ENCODE measurements at regions not wholly inside any gene's neighbourhood (a gene's known extent, or its start where the extent isn't known, plus 50 kb on each side); places are given as distances from the start of the nearest gene placed in this dataset.

DNA sequence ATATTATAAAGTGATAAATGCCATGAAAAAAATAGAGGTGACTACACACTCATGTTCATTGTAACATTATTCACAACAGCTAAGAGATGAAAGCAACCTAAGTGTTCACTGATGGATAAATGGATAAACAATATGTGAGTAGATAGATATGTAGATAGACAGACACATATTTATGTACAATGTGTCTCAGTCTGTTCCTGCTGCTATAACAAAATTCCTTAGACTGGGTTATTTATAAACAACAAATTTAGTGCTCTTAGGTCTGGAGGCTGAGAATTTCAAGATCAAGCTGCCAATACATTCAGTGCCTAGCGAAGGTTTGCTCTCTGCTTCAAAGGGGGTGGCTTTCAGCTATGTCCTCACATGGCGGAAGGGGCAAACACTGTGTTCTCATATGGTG lies 312.5 kb downstream of the ZNF621 start:
- Histone ChIP-seq H3K4me3 (ENCODE audit: low read depth, low read length) (no peak overlapping the region), H3K9me3 (ENCODE audit: severe bottlenecking) (no peaks in the 10 kb centered on the region), H3K36me3 (no peaks in the 10 kb centered on the region), H3K27me3 (ENCODE audit: insufficient read depth, low read depth, severe bottlenecking) (no peaks in the 10 kb centered on the region), H3K27ac (no peak overlapping the region)
- no peak for DNase-seq
- TF ChIP-seq, protein P1, sequence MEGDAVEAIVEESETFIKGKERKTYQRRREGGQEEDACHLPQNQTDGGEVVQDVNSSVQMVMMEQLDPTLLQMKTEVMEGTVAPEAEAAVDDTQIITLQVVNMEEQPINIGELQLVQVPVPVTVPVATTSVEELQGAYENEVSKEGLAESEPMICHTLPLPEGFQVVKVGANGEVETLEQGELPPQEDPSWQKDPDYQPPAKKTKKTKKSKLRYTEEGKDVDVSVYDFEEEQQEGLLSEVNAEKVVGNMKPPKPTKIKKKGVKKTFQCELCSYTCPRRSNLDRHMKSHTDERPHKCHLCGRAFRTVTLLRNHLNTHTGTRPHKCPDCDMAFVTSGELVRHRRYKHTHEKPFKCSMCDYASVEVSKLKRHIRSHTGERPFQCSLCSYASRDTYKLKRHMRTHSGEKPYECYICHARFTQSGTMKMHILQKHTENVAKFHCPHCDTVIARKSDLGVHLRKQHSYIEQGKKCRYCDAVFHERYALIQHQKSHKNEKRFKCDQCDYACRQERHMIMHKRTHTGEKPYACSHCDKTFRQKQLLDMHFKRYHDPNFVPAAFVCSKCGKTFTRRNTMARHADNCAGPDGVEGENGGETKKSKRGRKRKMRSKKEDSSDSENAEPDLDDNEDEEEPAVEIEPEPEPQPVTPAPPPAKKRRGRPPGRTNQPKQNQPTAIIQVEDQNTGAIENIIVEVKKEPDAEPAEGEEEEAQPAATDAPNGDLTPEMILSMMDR (IDR thresholded peaks at IDR 0.05; ENCODE audit: low read depth, low read length): no peak

DNA sequence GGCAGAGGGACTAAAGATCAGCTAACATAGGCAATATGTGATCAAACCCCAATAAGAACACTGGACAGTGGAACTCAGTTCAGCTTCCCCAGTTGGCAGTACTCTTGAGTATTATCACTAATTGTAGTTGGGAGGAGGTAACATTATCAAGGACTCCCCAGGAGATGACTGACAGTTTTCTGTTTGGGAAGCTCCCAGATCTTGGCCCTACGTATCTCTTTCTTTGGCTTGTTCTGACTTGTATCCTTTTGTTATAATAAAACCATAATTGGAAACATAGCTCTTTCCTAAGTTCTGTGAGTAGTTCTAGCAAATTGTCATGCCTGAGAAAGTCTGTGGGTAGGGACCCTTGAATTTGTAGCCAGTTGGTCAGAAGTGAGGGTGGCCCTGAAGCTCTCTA lies 316.4 kb downstream of the ZNF621 start:
- H3K4me3 ChIP-seq (ENCODE audit: low read depth, low read length): no peak overlapping the region
- TF ChIP-seq, protein P1 (IDR thresholded peaks at IDR 0.05; ENCODE audit: low read depth, low read length): no peak
- H3K9me3 ChIP-seq (ENCODE audit: severe bottlenecking): no peaks in the 10 kb centered on the region
- DNase-seq: no peak
- no peaks in the 10 kb centered on the region for H3K36me3 ChIP-seq
- H3K27ac ChIP-seq: no peak overlapping the region
- H3K27me3 ChIP-seq (ENCODE audit: insufficient read depth, low read depth, severe bottlenecking): no peaks in the 10 kb centered on the region

DNA sequence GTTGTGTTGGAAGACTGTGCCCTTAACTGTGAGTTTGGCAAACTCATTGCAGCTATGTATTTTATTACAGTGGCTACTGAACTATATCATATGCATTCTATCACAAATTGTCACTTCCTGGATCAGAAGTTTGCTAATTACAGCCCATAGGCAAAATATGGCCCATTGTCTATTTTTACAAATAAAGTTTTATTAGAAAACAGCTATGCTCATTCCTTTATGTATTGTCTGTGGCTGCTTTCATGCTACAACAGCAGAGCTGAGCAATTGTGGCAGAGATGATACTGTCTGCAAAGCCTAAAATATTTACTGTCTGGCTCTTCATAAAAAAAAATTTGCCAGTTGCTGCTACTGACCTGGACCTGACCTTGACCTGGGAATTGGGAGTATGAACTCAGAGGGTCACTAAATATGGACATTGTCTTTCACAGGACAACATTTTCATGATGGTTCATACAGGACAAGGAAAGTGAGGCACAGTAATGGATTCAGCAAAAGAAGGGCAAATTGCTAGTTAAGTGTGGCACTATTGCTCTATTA lies 316.9 kb downstream of the ZNF621 start:
- TF ChIP-seq, protein P1 (IDR thresholded peaks at IDR 0.05; ENCODE audit: low read depth, low read length): no peak
- no peak for DNase-seq
- no peaks in the 10 kb centered on the region for H3K9me3 ChIP-seq (ENCODE audit: severe bottlenecking)
- no peaks in the 10 kb centered on the region for H3K27me3 ChIP-seq (ENCODE audit: insufficient read depth, low read depth, severe bottlenecking)
- no peaks in the 10 kb centered on the region for H3K36me3 ChIP-seq
- H3K27ac ChIP-seq: no peak overlapping the region
- H3K4me3 ChIP-seq (ENCODE audit: low read depth, low read length): no peak overlapping the region

DNA sequence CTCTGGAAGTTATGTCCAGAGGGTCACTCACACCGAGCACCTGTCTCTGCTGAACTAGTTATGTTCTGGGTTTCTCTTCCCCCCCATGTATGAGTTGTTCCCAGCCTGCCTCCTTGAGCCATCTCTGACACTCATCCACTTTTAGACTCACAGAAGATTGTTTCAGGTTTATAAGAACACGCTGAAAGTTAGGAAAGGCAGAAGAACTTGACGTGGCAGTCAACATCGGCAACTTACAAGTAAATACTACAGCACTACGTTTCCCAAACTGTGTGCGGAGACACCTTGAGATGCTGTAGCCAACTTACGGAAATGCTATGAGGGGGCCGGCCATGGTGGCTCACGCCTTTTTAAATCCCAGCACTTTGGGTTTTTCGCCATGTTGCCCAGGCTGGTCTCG lies 318.0 kb downstream of the ZNF621 start:
- Histone ChIP-seq H3K27ac (no peak overlapping the region), H3K4me3 (ENCODE audit: low read depth, low read length) (no peak overlapping the region)

DNA sequence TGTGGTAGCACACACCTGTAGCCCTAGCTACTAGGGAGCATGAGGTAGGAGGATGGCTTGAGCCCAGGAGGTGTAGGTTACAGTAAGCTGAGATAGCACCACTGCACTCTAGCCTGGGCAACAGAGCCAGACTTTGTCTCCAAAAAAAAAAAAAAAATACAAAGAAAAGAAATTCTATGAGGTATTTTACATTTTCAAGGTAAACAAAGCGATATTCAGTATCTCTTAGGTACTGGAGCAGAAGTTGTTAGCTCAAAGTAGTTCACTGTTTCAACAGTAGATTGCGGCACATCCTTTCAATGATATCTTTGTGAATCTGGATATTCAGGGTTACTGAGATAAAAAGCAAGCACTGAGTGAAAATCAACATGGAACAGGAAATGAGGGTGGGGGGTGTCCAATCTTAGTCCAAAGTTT lies 318.5 kb downstream of the ZNF621 start:
- no peaks in the 10 kb centered on the region for H3K36me3 ChIP-seq
- TF ChIP-seq, protein P1 (IDR thresholded peaks at IDR 0.05; ENCODE audit: low read depth, low read length): no peak
- H3K27ac ChIP-seq: no peak overlapping the region
- no peaks in the 10 kb centered on the region for H3K9me3 ChIP-seq (ENCODE audit: severe bottlenecking)
- no peak for DNase-seq
- H3K27me3 ChIP-seq (ENCODE audit: insufficient read depth, low read depth, severe bottlenecking): no peaks in the 10 kb centered on the region
- H3K4me3 ChIP-seq (ENCODE audit: low read depth, low read length): no peak overlapping the region

More for the DNA sequence above, 318.0 kb downstream of the ZNF621 start:
- H3K36me3 ChIP-seq: no peaks in the 10 kb centered on the region
- TF ChIP-seq, protein P1 (IDR thresholded peaks at IDR 0.05; ENCODE audit: low read depth, low read length): no peak
- H3K9me3 ChIP-seq (ENCODE audit: severe bottlenecking): no peaks in the 10 kb centered on the region
- H3K27me3 ChIP-seq (ENCODE audit: insufficient read depth, low read depth, severe bottlenecking): no peaks in the 10 kb centered on the region
- no peak for DNase-seq
